ENCODE measurements at regions not wholly inside any gene's neighbourhood (a gene's known extent, or its start where the extent isn't known, plus 50 kb on each side); places are given as distances from the start of the nearest gene placed in this dataset.
"Not testable (repeated sequence)": the region's sequence is repeated elsewhere in the genome, so short reads cannot be mapped to it uniquely, and the experiment has no call there.

- not testable (repeated sequence) for DNase-seq
Measured at GRCh38 chr5:86284400-86285190, 333.1 kb upstream of the COX7C start.

GRCh38 chr5:86287437-86287836 is 330.3 kb upstream of the COX7C start:
- DNase-seq = not testable (repeated sequence)

GRCh38 chr5:86289786-86290185 is 328.0 kb upstream of the COX7C start:
- not testable (repeated sequence) for DNase-seq

GRCh38 chr5:86292811-86293210 is 324.9 kb upstream of the COX7C start:
- not testable (repeated sequence) for DNase-seq

- not testable (repeated sequence) for DNase-seq
Measured at GRCh38 chr5:86302643-86303042, 315.1 kb upstream of the COX7C start.

GRCh38 chr5:86305050-86305449 is 312.7 kb upstream of the COX7C start:
- DNase-seq = peak; percentile 16

GRCh38 chr5:86314951-86315350 is 302.8 kb upstream of the COX7C start:
- no peak for DNase-seq

GRCh38 chr5:86320266-86320665 is 297.5 kb upstream of the COX7C start:
- DNase-seq = no peak

- no peak for DNase-seq
Measured at GRCh38 chr5:86329318-86329717, 288.4 kb upstream of the COX7C start.

GRCh38 chr5:86330736-86331135 is 287.0 kb upstream of the COX7C start:
- DNase-seq = no peak

GRCh38 chr5:86332851-86333250 is 284.9 kb upstream of the COX7C start:
- no peak for DNase-seq

GRCh38 chr5:86337667-86338460 is 279.9 kb upstream of the COX7C start:
- no peak for DNase-seq

GRCh38 chr5:86354664-86355063 is 263.1 kb upstream of the COX7C start:
- no peak for DNase-seq

- DNase-seq = no peak
Measured at GRCh38 chr5:86360801-86361200, 256.9 kb upstream of the COX7C start.

- no peak for DNase-seq
Measured at GRCh38 chr5:86371061-86371460, 246.7 kb upstream of the COX7C start.

GRCh38 chr5:86374611-86375010 is 243.1 kb upstream of the COX7C start:
- DNase-seq = no peak

GRCh38 chr5:86376214-86376613 is 241.5 kb upstream of the COX7C start:
- no peak for DNase-seq

- no peak for DNase-seq
Measured at GRCh38 chr5:86403190-86403589, 214.6 kb upstream of the COX7C start.

GRCh38 chr5:86404256-86404655 is 213.5 kb upstream of the COX7C start:
- DNase-seq = no peak

- DNase-seq = no peak
Measured at GRCh38 chr5:86407711-86408110, 210.0 kb upstream of the COX7C start.

GRCh38 chr5:86411596-86411995 is 206.1 kb upstream of the COX7C start:
- DNase-seq = no peak

GRCh38 chr5:86427158-86427557 is 190.6 kb upstream of the COX7C start:
- DNase-seq = no peak

- no peak for DNase-seq
Measured at GRCh38 chr5:86439593-86440110, 178.1 kb upstream of the COX7C start.
